ENCODE measurements at regions not wholly inside any gene's neighbourhood (a gene's known extent, or its start where the extent isn't known, plus 50 kb on each side); places are given as distances from the start of the nearest gene placed in this dataset.
A peak's percentile ranks its signal among the peaks of the same experiment; 100 is the strongest.
"Not testable (repeated sequence)": the region's sequence is repeated elsewhere in the genome, so short reads cannot be mapped to it uniquely, and the experiment has no call there.

- H3K4me3 ChIP-seq (ENCODE audit: low read depth, low read length) = no peak overlapping the region
- TF ChIP-seq CTCF (IDR thresholded peaks at IDR 0.05; ENCODE audit: low read depth, low read length) = no peak
- in situ Hi-C loops (cut with HindIII; ENCODE audit: low sequenced_read_pairs) = no loop called here
- peak; percentile 98 for DNase-seq (ENCODE audit: low read depth, low spot score)
These were observed 500.0 kb downstream of the SPATA31D1 start for GRCh38 chr9:82488313-82489200.

- no peak for DNase-seq (ENCODE audit: low read depth, low spot score)
- no peak overlapping the region for H3K4me3 ChIP-seq (ENCODE audit: low read depth, low read length)
- in situ Hi-C loops (cut with HindIII; ENCODE audit: low sequenced_read_pairs) = no loop called here
- no peak for TF ChIP-seq CTCF (IDR thresholded peaks at IDR 0.05; ENCODE audit: low read depth, low read length)
These were observed 500.7 kb downstream of the SPATA31D1 start for GRCh38 chr9:82489201-82489821.

GRCh38 chr9:82490019-82490499, 501.5 kb downstream of the SPATA31D1 start:
- no peak for TF ChIP-seq CTCF (IDR thresholded peaks at IDR 0.05; ENCODE audit: low read depth, low read length)

GRCh38 chr9:82490821-82491220, 502.2 kb downstream of the SPATA31D1 start:
- H3K4me3 ChIP-seq (ENCODE audit: low read depth, low read length); in situ Hi-C loops (cut with HindIII; ENCODE audit: low sequenced_read_pairs); DNase-seq (ENCODE audit: low read depth, low spot score): not testable (repeated sequence)

More at GRCh38 chr9:82490019-82490499, 501.5 kb downstream of the SPATA31D1 start:
- no peak overlapping the region for H3K4me3 ChIP-seq (ENCODE audit: low read depth, low read length)
- in situ Hi-C loops (cut with HindIII; ENCODE audit: low sequenced_read_pairs) = no loop called here
- DNase-seq (ENCODE audit: low read depth, low spot score) = peak; percentile 77

DNA sequence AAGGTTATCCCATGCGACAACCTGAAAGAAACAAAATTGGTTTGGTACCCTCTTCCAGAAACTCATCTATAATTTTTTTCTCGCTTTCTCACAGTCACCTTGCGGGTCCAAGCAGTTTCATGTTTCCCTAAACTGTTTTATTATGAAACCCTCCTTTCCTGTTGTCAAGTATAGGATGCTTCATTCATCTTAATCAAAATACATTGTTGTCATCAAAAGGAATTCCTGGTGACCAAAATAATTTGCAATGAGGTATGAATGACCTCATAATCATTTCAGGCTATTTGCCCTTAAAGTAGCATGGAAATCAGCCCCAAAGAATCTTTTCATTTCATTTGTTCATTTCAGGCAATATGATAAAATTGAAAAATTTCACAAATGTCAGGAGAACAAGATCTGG, 503.0 kb downstream of the SPATA31D1 start:
- no peak for TF ChIP-seq CTCF (IDR thresholded peaks at IDR 0.05; ENCODE audit: low read depth, low read length)
- H3K4me3 ChIP-seq (ENCODE audit: low read depth, low read length) = no peak overlapping the region
- DNase-seq (ENCODE audit: low read depth, low spot score) = no peak
- in situ Hi-C loops (cut with HindIII; ENCODE audit: low sequenced_read_pairs) = no loop called here

GRCh38 chr9:82492274-82492673, 503.7 kb downstream of the SPATA31D1 start:
- in situ Hi-C loops (cut with HindIII; ENCODE audit: low sequenced_read_pairs) = no loop called here
- TF ChIP-seq CTCF (IDR thresholded peaks at IDR 0.05; ENCODE audit: low read depth, low read length) = no peak

More at GRCh38 chr9:82492274-82492673, 503.7 kb downstream of the SPATA31D1 start:
- DNase-seq (ENCODE audit: low read depth, low spot score) = no peak
- no peak overlapping the region for H3K4me3 ChIP-seq (ENCODE audit: low read depth, low read length)

Measured in astrocyte of the spinal cord (primary cell).